ENCODE measurements at regions not wholly inside any gene's neighbourhood (a gene's known extent, or its start where the extent isn't known, plus 50 kb on each side); places are given as distances from the start of the nearest gene placed in this dataset.

DNA sequence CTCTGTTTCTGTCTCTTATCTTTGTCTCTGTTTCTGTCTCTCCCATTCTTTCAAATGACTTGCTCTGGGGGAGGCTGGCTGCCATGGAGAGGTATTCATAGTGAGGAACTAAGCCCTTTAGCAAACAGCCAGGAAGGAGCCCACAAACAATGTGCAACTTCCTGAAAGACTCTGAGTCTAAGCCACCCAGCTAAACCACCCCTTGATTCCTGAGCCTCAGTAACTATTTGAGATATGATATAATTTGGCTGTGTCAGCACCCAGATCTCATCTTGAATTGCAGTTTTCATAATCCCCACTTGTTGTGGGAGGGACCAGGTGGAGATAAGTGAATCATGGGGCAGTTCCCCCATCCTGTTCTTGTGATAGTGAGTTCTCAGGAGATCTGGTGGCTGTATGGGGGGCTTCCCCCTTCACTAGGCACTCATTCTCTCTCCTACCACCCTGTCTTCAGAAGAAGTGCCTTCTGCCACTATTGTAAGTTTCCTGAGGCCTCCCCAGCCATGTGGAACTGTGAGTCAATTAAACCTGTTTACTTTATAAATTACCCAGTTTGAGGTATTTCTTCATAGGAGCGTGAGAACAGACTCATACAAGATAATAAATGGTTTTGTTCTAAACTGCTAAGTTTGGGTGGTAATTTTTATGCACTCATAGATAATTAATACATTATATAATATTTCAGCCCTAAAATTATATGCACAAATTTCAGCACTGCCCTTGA is 121.2 kb upstream of the FOXP2 start (continued):
- TF ChIP-seq RAD21 (IDR thresholded peaks at IDR 0.05; ENCODE audit: low read depth): no peak

DNA sequence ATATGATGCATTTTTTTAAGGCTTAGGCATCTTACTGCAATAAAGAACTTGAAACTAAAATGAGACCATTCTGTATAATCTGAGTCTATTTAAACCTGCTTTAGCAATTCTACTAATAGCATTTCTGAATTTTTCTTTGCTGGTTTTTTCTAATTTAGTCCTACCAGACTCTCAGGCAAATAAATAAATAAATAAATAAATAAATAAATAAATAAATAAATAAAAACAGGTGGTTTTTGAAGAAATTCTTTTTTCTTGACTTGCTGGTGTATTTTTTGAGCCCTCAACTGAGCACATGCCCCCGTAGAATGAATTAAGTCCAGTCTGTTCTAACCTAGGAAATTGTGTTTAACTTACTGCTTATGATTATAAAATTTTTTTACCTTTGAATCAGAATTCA is 134.7 kb upstream of the FOXP2 start:
- H3K27ac ChIP-seq (ENCODE audit: low read depth, low read length): no peak overlapping the region
- H3K79me2 ChIP-seq (ENCODE audit: insufficient read depth, low read length): no peaks in the 10 kb centered on the region
- H3K9me2 ChIP-seq (ENCODE audit: insufficient read depth): no peaks in the 10 kb centered on the region
- H3K9ac ChIP-seq (ENCODE audit: low read length): no peak overlapping the region
- H4K20me1 ChIP-seq (ENCODE audit: insufficient read depth): no peaks in the 10 kb centered on the region
- no peaks in the 10 kb centered on the region for H3K4me1 ChIP-seq (ENCODE audit: control insufficient read depth in 1 of 2, insufficient read depth in 2 of 2, low read length in 2 of 2)
- ChIA-PET CTCF (no interaction called here), POLR2A (no interaction called here), RAD21 (ENCODE audit: low non-redundant PET in 1 of 2, low total read pairs in 2 of 2, uncharacterized antibody in 2 of 2, unreplicated experiment in 2 of 2) (no interaction called here)
- TF ChIP-seq POLR2A (IDR thresholded peaks at IDR 0.05; ENCODE audit: borderline replicate concordance, extremely low read depth, insufficient read depth, insufficient read length) (no peak), ELF1 (IDR thresholded peaks at IDR 0.05; ENCODE audit: borderline replicate concordance, low read depth) (no peak), SIN3A (IDR thresholded peaks at IDR 0.05; ENCODE audit: low read depth) (no peak), JUND (IDR thresholded peaks at IDR 0.05) (no peak), CBX3 (IDR thresholded peaks at IDR 0.05; ENCODE audit: low read depth) (no peak), ZFX (IDR thresholded peaks at IDR 0.05) (no peak), POLR2AphosphoS5 (IDR thresholded peaks at IDR 0.05; ENCODE audit: low read depth, low read length) (no peak), EGR1 (IDR thresholded peaks at IDR 0.05; ENCODE audit: low read depth) (no peak), CTCF (IDR thresholded peaks at IDR 0.05 in 2 of 3, conservative IDR thresholded peaks at IDR 0.05 in 1 of 3; ENCODE audit: borderline replicate concordance in 1 of 3, insufficient read depth in 1 of 3, low read depth in 2 of 3, low read length in 2 of 3) (no peak), SRF (IDR thresholded peaks at IDR 0.05; ENCODE audit: low read depth) (no peak), FOSL1 (IDR thresholded peaks at IDR 0.05; ENCODE audit: low read depth) (no peak), CEBPB (IDR thresholded peaks at IDR 0.05; ENCODE audit: low read depth) (no peak), SP1 (IDR thresholded peaks at IDR 0.05; ENCODE audit: low read depth) (no peak)
- TF ChIP-seq, protein P1, sequence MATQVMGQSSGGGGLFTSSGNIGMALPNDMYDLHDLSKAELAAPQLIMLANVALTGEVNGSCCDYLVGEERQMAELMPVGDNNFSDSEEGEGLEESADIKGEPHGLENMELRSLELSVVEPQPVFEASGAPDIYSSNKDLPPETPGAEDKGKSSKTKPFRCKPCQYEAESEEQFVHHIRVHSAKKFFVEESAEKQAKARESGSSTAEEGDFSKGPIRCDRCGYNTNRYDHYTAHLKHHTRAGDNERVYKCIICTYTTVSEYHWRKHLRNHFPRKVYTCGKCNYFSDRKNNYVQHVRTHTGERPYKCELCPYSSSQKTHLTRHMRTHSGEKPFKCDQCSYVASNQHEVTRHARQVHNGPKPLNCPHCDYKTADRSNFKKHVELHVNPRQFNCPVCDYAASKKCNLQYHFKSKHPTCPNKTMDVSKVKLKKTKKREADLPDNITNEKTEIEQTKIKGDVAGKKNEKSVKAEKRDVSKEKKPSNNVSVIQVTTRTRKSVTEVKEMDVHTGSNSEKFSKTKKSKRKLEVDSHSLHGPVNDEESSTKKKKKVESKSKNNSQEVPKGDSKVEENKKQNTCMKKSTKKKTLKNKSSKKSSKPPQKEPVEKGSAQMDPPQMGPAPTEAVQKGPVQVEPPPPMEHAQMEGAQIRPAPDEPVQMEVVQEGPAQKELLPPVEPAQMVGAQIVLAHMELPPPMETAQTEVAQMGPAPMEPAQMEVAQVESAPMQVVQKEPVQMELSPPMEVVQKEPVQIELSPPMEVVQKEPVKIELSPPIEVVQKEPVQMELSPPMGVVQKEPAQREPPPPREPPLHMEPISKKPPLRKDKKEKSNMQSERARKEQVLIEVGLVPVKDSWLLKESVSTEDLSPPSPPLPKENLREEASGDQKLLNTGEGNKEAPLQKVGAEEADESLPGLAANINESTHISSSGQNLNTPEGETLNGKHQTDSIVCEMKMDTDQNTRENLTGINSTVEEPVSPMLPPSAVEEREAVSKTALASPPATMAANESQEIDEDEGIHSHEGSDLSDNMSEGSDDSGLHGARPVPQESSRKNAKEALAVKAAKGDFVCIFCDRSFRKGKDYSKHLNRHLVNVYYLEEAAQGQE (IDR thresholded peaks at IDR 0.05; ENCODE audit: low read depth): no peak
- TF ChIP-seq, protein P2, sequence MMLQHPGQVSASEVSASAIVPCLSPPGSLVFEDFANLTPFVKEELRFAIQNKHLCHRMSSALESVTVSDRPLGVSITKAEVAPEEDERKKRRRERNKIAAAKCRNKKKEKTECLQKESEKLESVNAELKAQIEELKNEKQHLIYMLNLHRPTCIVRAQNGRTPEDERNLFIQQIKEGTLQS (IDR thresholded peaks at IDR 0.05): no peak
- TF ChIP-seq, protein P3, sequence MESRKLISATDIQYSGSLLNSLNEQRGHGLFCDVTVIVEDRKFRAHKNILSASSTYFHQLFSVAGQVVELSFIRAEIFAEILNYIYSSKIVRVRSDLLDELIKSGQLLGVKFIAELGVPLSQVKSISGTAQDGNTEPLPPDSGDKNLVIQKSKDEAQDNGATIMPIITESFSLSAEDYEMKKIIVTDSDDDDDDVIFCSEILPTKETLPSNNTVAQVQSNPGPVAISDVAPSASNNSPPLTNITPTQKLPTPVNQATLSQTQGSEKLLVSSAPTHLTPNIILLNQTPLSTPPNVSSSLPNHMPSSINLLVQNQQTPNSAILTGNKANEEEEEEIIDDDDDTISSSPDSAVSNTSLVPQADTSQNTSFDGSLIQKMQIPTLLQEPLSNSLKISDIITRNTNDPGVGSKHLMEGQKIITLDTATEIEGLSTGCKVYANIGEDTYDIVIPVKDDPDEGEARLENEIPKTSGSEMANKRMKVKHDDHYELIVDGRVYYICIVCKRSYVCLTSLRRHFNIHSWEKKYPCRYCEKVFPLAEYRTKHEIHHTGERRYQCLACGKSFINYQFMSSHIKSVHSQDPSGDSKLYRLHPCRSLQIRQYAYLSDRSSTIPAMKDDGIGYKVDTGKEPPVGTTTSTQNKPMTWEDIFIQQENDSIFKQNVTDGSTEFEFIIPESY (IDR thresholded peaks at IDR 0.05; ENCODE audit: extremely low read depth, insufficient replicate concordance, low read length): no peak
- no peaks in the 10 kb centered on the region for H3K27me3 ChIP-seq (ENCODE audit: insufficient read depth, low read length)
- no peaks in the 10 kb centered on the region for H3K9me3 ChIP-seq (ENCODE audit: control insufficient read depth in 1 of 2, insufficient read depth in 1 of 2, low read depth in 1 of 2, low read length in 2 of 2)
- no peak overlapping the region for H2AFZ ChIP-seq (ENCODE audit: low read depth, low read length, poor library complexity, severe bottlenecking)
- H3K4me2 ChIP-seq (ENCODE audit: low read length): no peak overlapping the region
- ATAC-seq (no peak), DNase-seq (ENCODE audit: low read depth, low spot score) (no peak)
- no peaks in the 10 kb centered on the region for H3K36me3 ChIP-seq (ENCODE audit: control insufficient read depth in 1 of 2, insufficient read depth in 2 of 2, low read length in 2 of 2)
- no peak overlapping the region for H3K4me3 ChIP-seq (replicated peaks in 1 of 2; ENCODE audit: low read depth in 1 of 2, low read length in 2 of 2)
- BruUV-seq (replicated peaks): no TSS peak
- intact Hi-C loops (cut with micrococcal nuclease): no loop called here

Measured in HCT116 (cell line).